ENCODE measurements at regions not wholly inside any gene's neighbourhood (a gene's known extent, or its start where the extent isn't known, plus 50 kb on each side); places are given as distances from the start of the nearest gene placed in this dataset.
"Not testable (repeated sequence)": the region's sequence is repeated elsewhere in the genome, so short reads cannot be mapped to it uniquely, and the experiment has no call there.

DNA sequence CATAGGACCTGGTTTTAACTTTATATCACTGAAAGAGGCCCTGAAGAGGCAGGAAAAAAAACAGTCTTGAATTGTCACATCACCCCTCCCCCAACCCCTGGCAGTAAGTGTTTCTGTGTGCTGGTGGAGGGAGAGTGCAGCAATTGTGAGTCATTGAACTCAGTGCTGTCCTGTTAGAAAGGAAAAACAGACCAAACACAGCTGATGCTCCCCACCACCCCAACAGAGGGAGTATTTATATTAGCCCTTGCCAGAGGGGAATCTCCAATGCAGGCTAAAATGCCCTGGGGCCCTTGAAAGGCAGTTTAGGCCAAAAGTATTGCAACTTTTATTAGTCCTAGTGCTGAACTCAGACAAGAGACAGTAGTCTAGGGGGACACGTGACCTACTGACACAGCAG, 197.8 kb upstream of the AGTR2 start:
- no peaks in the 10 kb centered on the region for H3K36me3 ChIP-seq
- H3K9me3 ChIP-seq, result no peaks in the 10 kb centered on the region
- H3K27me3 ChIP-seq, result no peaks in the 10 kb centered on the region
- H3K4me1 ChIP-seq, result no peaks in the 10 kb centered on the region
- DNase-seq, result no peak
- H3K4me3 ChIP-seq (ENCODE audit: low read depth, low read length), result no peak overlapping the region
- TF ChIP-seq, protein P1, sequence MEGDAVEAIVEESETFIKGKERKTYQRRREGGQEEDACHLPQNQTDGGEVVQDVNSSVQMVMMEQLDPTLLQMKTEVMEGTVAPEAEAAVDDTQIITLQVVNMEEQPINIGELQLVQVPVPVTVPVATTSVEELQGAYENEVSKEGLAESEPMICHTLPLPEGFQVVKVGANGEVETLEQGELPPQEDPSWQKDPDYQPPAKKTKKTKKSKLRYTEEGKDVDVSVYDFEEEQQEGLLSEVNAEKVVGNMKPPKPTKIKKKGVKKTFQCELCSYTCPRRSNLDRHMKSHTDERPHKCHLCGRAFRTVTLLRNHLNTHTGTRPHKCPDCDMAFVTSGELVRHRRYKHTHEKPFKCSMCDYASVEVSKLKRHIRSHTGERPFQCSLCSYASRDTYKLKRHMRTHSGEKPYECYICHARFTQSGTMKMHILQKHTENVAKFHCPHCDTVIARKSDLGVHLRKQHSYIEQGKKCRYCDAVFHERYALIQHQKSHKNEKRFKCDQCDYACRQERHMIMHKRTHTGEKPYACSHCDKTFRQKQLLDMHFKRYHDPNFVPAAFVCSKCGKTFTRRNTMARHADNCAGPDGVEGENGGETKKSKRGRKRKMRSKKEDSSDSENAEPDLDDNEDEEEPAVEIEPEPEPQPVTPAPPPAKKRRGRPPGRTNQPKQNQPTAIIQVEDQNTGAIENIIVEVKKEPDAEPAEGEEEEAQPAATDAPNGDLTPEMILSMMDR (IDR thresholded peaks at IDR 0.05; ENCODE audit: low read depth, low read length), result no peak

DNA sequence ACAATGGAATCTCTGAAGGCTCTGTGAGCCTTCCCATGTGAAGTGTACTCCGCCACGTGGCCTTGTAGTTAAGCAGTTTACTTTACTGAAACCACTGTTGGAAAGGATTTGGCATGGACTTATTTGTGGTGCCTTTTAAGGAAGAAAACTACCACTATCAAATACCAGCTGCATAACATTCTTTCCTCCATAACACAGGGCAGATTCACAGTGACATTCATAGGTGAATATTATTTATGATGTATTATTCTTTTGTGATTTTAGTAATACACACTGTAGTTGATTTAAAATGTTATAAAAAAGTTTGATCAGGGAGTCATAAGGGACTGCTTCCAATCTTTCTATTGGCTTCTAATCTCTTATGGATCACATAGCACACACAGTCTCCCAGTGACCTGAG, 192.5 kb upstream of the AGTR2 start:
- TF ChIP-seq, protein P1 (IDR thresholded peaks at IDR 0.05; ENCODE audit: low read depth, low read length), result no peak
- Histone ChIP-seq H3K36me3 (no peaks in the 10 kb centered on the region), H3K9me3 (no peaks in the 10 kb centered on the region), H3K4me3 (ENCODE audit: low read depth, low read length) (no peak overlapping the region), H3K4me1 (no peaks in the 10 kb centered on the region), H3K27me3 (no peaks in the 10 kb centered on the region)
- DNase-seq, result no peak

DNA sequence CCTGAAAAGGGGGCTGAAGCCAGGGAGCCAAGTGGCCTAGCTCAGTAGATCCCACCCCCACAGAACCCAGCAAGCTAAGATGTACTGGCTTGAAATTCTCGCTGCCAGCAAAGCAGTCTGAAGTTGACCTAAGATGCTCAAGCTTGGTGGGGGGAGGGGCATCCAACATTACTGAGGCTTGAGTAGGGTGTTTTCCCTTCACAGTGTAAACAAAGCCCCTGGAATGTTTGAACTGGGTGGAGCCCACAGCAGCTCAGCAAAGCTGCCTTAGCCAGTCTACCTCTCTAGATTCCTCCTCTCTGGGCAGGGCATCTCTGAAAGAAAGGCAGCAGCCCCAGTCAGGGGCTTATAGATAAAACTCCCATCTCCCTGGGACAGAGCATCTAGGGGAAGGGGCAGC, 187.4 kb upstream of the AGTR2 start:
- H3K27me3 ChIP-seq; DNase-seq; H3K4me1 ChIP-seq; H3K36me3 ChIP-seq; H3K4me3 ChIP-seq (ENCODE audit: low read depth, low read length); H3K9me3 ChIP-seq: not testable (repeated sequence)

DNA sequence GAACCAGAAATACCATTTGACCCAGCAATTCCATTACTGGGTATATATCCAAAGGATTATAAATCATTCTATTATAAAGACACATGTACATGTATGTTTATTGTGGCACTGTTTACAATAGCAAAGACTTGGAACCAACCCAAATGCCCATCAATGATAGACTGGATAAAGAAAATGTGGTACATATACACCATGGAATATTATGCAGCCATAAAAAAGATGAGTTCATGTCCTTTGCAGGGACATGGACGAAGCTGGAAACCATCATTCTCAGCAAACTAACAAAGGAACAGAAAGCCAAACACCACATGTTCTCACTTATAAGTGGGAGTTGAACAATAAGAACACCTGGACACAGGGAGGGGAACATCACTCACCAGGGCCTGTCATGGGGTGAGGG, 183.1 kb upstream of the AGTR2 start:
- H3K27me3 ChIP-seq; DNase-seq; H3K9me3 ChIP-seq; H3K4me3 ChIP-seq (ENCODE audit: low read depth, low read length); H3K36me3 ChIP-seq; H3K4me1 ChIP-seq: not testable (repeated sequence)

DNA sequence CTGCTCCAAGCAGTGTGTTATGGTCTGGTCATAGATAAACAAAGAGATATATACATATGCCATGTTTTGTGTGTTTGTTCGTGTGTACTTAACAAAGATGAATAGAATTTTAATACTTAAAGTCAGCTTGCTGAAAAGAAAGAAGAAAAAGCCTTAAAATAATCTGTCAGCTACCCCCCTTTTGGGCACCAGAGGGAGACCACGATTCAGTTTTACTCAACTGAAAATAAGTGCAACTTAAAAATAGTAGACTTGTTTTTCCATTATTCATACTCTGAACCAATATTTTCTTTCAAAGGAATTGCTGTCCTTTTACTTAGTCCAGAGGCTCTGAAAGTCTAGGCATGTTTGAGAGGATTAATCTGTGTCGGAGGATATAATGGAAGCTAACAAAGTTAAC, 181.7 kb upstream of the AGTR2 start:
- H3K9me3 ChIP-seq, result no peaks in the 10 kb centered on the region
- TF ChIP-seq, protein P1 (IDR thresholded peaks at IDR 0.05; ENCODE audit: low read depth, low read length), result peak; percentile 47
- H3K4me1 ChIP-seq, result no peaks in the 10 kb centered on the region
- no peak overlapping the region for H3K4me3 ChIP-seq (ENCODE audit: low read depth, low read length)
- H3K36me3 ChIP-seq, result no peaks in the 10 kb centered on the region
- DNase-seq, result no peak
- no peaks in the 10 kb centered on the region for H3K27me3 ChIP-seq

DNA sequence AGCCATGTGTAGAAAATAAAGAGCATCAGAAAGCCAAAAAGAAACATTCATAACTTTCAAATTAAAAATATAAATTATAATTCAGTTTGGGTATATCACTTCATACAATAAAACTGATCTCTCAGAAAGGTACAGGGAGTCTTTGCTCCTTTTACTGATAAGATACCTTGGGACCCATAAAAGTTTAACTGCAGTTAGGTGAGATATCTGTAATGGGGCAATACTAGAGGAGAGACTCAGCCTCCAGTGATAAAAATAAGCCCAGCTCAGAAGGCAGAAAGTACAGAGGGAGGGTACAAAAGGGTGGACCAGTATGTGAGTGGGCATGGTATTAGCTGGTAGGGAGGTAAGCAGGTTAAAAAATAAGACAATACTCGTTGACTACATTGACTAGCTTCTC, 180.9 kb upstream of the AGTR2 start:
- Histone ChIP-seq H3K4me3 (ENCODE audit: low read depth, low read length) (no peak overlapping the region), H3K9me3 (no peaks in the 10 kb centered on the region), H3K27me3 (no peaks in the 10 kb centered on the region), H3K4me1 (no peaks in the 10 kb centered on the region), H3K36me3 (no peaks in the 10 kb centered on the region)
- TF ChIP-seq, protein P1 (IDR thresholded peaks at IDR 0.05; ENCODE audit: low read depth, low read length), result no peak
- no peak for DNase-seq

DNA sequence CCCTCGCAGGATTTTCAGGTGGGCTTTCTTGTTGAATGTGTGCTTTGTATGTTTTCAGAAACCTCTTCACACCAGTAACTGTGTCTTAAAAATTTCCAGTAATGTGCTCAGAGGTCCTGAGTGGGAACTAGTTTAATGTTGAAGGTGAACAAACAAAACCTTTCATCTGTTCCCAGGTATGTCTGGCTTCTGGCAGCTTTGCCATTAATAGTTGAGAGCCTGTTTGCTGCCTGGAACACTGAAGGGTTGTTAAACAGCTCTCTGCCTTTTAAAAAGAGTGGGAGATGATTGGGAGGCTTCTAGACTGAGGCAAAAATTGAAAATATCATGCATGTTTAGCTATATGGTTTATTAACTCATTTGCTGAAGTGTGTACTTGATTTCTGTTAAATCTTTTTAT, 161.2 kb upstream of the AGTR2 start:
- Histone ChIP-seq H3K4me3 (ENCODE audit: low read depth, low read length) (no peak overlapping the region), H3K4me1 (no peaks in the 10 kb centered on the region), H3K27me3 (no peaks in the 10 kb centered on the region), H3K9me3 (no peaks in the 10 kb centered on the region), H3K36me3 (no peaks in the 10 kb centered on the region)
- TF ChIP-seq, protein P1 (IDR thresholded peaks at IDR 0.05; ENCODE audit: low read depth, low read length), result no peak
- DNase-seq, result no peak
